Mucosa of gallbladder (tissue), 1 donor: ENCODE measurements at regions not wholly inside any gene's neighbourhood (a gene's known extent, or its start where the extent isn't known, plus 50 kb on each side); places are given as distances from the start of the nearest gene placed in this dataset.

Experiments
- DNase-seq: peaks from one replicate; pipeline ENCODE4 v3.0.0-alpha.2; 2020; ENCODE audit warnings: low spot score
- donor health status: DM: no; HTN: no; CAD: no.

GRCh38 chr16:52052818-52053217 is 494.1 kb downstream of the TOX3 start:
- no peak for DNase-seq

GRCh38 chr16:52051414-52052172 is 495.4 kb downstream of the TOX3 start:
- no peak for DNase-seq

DNA sequence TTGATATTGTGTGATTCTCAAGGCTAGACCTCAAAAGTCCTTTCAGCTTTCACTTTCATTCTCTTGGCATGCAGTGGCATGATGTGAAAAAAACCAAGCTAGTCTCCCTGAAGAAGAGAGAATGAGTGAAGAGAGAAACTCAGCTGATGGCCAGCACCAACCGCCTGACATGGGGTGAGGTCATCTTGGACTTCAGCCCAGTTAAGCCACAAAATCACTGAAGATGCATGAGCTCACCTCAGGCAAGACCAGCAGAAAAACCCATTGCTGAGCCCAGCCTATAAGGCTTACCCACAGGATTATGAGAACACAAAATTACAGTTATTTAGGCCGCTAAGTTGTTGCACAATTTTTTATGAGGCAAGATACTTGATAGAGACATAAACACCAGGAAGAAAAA is 496.5 kb downstream of the TOX3 start:
- DNase-seq = peak; percentile 24

- no peak for DNase-seq
These were observed 511.5 kb downstream of the TOX3 start for GRCh38 chr16:52035436-52035835.

DNA sequence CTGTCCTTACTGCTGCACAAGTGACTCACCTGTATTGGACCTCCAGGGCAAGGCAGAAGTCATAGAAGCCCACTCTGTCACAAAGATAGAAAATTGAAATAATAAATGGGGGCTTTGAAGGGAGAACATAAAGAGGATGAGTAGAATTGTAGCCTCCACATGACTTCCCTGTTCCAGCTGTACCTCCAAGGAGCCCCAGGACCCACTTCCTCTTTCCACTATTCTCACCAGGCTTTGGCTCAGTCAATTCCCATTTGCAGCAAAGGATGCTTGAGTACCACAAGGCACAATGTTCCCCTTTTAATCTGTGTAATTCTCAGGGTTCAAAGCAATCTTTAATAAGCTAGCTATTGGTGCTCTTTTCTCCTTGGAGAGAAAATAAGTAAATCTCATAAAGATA is 512.1 kb downstream of the TOX3 start:
- no peak for DNase-seq

DNA sequence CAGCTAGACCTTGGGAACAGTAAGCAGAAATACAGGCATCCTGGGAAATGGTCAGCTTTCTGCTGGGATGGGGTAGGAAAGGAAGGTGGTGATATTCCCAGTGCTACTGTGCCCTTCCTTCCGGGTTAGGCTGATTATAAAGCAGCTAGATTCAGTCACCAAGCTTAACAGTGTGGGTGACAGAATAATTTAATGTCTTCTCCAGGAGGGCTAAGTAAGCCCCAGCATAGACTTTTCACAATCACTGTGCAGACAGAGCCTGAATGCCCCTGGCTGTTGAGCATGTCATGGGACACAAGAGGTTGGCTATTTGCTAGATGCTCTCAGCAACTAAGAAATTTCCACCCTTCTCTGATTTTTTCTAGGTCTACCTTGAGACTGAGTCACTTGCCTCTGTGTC is 513.0 kb downstream of the TOX3 start:
- no peak for DNase-seq

DNA sequence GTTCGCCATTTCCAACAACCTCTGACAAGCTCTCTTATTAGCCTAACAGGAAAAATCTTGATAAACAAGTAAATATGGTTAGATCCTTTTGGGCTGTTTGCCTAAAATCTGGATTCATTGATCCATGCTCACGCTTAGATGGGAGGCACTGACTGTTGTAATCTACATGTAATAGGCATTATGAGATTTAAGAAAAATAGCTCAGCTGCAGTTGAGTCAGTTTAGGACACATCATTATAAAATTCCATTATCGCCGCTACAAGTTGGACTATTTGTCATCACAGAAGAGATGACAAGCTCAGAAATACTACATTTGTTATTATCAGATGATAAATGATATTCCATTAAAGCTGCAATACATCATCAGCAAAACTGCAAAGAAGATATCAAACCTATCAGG is 524.0 kb downstream of the TOX3 start:
- DNase-seq = no peak

DNA sequence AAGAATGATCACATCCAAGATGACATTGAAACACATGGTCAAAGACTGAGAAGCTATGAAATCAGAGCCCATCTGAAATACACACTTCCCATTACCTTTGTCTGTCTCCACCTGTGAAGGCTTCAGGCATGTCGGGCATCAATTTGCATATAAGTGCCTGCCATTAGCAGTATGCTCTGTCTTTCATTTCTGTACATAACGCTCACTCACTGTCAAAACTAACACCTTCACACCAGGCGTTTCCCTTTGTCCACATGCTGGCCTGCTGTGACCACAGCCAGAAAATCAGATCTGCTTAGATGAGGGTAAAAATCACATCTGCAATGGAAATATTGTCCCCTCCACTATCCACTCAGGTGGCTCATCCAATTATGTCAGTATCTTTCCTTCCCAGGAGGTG is 524.8 kb downstream of the TOX3 start:
- DNase-seq = no peak

- DNase-seq = no peak
These were observed 530.6 kb downstream of the TOX3 start for GRCh38 chr16:52016387-52016786.

DNA sequence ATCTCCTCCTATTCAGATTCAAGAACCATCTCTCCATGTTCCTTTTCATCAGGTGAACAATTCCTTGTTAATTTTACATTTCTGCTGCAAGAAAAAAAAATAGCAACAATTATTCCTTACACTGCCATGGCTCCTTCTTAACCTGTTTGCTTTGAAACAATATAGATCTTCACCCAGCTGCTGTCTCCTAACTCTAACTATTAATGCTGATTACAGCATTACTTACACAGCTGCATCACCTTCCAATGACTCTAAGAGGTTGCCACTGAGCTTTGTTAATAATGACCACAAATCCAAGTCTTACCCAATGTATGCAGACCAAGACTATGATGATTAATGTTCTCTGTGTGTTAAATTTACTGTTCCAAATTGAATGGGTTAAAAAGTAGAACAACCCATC is 541.4 kb downstream of the TOX3 start:
- DNase-seq = no peak

GRCh38 chr16:52004343-52004742 is 542.6 kb downstream of the TOX3 start:
- no peak for DNase-seq

DNA sequence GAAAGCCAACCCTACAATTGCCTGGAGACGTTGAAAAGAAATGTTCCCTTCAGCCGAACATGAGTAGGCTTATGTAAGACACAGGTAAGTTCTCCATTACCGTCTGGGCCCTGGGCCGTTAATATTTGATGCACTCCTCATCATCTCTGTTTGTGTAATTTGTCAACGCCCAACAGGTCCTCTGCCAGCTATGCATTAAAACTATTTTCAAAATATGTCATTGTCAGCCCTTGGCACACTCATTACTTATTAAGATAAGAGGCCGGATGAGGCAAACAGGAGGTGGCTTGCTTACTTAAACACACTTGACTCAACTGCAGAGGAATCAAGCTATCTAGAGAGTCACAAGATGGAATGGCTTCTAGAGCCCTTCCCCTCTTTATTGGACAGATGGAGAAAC is 544.9 kb downstream of the TOX3 start:
- no peak for DNase-seq

DNA sequence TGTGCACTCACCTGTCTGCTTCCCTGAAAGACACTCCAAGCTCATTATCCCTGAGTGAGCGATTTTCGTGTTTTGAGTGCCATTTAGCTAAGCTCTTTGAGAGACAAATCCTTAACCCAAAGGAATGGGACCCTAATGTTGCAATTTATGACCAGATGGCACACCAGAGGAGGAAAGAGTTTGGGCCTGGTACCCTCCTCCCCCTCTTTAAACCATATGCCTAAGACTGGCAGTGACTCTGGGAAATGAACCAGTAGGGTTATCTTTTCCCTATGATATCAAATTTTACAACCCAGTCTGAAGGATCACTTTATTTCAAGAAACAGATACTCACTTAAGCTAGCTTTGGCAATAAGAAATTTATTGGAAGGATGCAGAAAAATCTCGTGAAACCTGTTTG is 550.4 kb downstream of the TOX3 start:
- no peak for DNase-seq

DNA sequence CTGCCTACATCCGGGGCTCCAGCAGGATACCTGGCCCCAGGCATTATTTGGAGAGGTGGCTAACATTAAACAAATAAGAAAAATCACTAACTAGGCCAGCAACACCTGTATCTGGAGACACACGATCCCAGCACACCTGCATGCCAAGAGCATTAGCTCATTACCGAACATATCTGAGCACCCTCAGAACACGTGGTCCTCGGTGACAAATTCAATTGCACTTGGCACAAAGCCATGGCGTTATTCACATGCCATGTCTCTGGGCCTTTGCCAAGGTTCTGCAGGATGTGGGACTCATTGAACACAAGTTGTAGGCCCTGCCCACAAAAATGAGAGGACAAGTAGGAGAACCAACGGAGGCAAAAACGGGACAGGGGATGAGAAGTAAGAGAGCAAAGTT is 552.3 kb downstream of the TOX3 start:
- DNase-seq = peak; percentile 96

- no peak for DNase-seq
These were observed 557.2 kb downstream of the TOX3 start for GRCh38 chr16:51989637-51990230.

DNA sequence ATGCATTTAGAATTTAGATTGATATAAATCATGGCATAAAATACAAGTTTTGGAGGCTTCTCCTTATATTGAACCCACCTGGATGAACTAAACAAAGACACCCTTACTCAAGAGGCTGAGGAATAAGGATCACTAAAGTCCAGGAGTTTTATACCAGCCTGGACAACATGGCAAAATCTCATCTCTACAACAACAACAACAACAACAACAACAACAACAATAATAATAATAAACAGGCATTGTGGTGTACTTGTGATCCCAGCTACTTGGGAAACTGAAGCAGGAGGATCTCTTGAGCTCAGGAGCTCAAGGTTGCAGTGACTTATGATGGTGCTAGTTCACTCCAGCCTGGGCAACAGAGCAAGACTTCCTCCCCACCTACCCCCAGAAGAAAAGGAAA is 558.0 kb downstream of the TOX3 start:
- DNase-seq = no peak

- DNase-seq = no peak
These were observed 559.4 kb downstream of the TOX3 start for GRCh38 chr16:51987519-51987918.

DNA sequence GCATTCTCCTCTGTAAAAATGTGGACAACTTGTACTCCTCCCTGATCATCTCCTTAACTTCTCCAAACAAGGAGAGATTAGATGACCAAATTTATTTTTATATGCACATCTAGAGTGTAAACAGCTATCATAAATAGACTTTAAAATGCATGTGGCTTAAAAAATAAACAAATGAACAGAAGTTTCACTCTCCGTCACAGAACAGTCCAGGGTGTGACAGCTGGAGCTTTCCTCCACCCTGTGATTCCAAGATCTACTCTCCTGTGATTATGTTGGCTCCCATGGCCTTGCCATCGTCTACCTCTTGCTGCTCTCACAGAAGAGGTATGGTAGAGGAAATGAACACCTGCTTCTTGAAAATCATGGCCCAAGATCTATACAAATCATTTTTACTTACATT is 560.2 kb downstream of the TOX3 start:
- DNase-seq = no peak

- DNase-seq = no peak
These were observed 560.6 kb downstream of the TOX3 start for GRCh38 chr16:51986301-51986700.

GRCh38 chr16:51985126-51985525 is 561.8 kb downstream of the TOX3 start:
- no peak for DNase-seq

DNA sequence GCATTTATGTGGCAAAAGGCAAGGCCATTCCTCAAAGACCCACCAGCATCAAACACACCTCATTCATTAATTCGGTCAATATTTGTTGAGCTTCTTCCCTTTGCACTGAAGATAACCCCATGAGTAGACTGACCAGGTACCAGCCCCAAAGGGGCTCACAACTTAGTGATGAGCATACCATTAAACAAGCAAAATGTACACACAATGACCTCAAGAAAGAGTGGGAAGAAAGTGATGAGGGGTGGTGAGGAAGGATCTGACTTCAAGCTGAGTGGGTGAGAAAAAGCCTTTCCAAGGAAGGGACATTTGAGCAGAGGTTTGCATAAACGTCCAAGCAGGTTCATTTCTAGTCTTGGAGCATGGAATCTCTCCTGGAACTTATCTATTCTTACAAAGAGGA is 562.5 kb downstream of the TOX3 start:
- DNase-seq = no peak

DNA sequence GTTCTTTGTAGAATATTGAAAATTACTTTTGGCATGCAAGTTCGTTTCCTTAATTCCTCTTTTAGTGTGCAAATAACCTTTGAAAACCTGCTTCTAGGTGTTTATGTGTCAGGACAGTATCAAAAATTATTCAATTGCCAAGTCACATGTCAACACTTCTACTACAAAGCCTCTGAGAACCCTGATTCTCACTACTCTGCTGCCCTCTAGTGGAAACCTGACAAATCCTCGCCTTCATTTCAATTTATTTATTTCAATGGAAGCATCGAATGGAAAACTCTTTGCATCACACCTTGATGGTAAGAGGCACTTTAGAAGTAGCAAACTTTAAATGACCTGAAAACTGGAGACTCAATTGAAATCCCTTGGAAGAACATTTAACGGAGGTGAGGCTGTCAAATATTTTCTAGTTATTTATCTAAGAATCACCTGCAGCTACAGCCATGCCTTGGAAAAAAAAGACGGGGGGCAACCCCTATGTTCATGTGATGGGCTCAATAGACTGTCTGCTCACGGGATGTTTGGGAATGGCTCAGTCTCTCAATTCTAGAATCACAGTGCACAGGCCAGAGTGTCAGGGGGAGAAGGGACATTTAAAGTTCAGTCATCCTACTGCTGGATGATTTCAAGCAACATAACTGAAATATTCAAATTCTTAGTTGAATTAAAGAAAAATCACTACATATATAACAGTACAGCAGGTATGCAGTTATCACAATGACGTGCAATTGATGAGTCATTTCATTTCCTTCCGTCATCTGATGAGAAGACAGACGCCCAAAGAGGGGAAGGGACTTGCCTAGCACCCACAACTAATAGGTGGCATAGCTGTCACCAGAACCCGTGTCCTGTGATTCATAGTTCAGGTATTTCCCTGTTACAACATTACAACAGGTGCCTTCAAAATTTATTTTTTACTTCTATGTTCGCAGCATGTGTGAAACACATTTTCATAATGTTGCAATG is 563.9 kb downstream of the TOX3 start:
- DNase-seq = peak; percentile 63

DNA sequence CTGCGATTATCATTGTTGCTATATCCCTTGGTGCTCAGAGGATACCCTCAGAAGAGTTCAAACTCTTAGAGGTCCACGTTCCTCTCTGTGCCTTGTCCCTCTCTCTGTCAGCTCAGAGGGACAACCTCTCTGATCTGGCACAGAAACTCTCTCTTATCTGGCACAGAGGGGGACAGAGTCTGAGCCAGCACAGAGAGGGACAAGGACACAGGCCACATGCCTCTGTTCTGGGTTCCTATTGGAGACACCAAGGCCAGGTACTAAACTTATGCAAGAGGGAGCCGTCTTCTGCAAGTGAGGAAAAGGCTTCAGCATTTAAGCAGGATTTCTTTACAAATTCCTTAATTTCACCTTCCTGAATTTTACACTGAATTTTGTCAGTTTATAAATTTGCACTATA is 565.2 kb downstream of the TOX3 start:
- no peak for DNase-seq
